ENCODE measurements at regions not wholly inside any gene's neighbourhood (a gene's known extent, or its start where the extent isn't known, plus 50 kb on each side); places are given as distances from the start of the nearest gene placed in this dataset.

DNA sequence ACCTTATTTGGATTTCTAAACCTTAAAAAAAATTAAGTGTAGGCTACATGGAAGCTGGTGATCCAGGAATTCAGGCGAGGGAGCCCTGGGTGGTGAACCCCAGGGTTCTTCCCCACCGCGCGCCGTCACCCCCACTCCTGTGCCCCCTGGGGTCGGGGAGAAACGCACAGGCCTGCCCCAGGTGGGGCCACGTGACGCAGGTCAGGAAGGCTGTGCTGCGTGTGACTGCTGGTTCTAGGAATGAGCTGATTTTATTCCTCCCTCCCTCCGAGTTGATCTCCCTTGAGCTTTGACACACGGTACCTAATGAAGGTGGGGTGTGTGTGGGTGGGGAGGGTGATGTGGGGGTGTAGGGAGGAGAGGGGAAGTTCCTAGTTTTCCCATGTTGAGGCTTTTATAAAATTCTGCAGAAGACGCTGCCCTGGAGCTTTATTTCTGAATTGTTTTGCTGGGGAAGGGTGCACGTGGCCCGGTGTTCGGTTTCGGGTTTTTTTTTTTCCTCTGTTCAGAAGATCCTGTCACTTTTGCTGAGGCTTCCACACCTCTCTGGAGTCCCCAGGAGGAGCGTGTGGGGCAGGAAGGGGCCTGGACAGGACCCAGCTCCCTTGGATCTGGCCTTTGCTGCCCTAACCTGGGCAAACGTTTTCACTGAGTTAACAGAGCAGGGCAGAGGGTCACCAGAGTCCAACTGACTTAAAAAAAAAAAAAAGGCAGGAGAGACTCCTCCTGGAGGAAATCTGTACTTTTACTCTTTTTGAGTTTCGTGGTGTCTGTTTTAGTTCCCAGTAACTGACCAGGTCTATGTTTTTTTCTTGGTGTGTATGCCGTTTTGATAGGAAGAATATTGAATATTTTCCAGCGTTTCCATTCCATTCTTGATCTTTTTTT lies 55.8 kb upstream of the GSE1 start:
- no peak for DNase-seq (ENCODE audit: low read depth)

DNA sequence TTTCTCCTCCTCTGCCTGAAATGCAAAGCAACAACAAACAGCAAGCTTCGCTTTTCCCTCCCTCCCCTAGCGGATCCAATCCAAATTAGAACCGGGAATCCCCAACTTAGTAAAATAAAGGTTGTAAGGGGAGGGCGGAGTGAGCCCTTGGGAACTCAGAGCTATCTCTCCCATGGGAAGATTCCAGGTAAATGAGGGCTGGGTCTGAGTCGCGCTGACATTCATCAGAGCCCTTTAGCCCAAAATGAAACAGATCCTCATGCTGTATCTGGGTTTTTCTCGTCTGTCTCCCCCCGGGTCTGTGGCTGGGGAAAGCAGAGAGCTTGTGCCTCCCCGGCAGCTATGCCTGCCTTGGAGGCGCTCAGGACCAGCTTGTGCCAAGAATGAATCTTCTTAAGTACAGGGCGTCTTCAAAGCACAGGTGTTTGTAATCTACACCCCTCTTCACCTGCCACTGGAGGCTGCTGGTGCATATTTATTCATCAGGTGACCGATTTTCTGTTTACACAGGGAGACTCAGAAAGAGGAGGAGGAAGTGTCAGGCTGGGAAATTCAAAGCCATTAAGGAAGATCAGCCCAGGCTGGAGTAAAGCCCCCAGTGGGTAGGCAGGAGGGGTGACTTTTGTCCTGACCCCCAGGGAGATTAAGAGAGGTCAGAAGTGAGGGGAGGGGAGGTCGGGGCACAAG lies 55.0 kb upstream of the GSE1 start:
- no peak for DNase-seq (ENCODE audit: low read depth)

DNA sequence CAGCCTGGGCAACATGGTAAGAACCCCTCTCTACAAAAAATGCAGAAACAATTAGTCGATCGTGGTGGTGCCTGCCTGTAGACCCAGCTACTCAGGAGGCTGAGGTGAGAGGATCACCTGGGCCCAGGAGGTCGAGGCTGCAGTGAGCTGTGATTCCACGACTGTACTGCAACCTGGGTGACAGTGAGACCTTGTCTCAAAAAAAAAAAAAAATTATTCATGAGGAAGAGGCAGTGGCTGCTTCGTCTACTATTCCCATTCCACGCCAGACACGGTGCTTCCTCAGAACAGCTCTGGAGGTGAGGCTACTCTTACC lies 52.2 kb upstream of the GSE1 start:
- no peak for DNase-seq (ENCODE audit: low read depth)

DNA sequence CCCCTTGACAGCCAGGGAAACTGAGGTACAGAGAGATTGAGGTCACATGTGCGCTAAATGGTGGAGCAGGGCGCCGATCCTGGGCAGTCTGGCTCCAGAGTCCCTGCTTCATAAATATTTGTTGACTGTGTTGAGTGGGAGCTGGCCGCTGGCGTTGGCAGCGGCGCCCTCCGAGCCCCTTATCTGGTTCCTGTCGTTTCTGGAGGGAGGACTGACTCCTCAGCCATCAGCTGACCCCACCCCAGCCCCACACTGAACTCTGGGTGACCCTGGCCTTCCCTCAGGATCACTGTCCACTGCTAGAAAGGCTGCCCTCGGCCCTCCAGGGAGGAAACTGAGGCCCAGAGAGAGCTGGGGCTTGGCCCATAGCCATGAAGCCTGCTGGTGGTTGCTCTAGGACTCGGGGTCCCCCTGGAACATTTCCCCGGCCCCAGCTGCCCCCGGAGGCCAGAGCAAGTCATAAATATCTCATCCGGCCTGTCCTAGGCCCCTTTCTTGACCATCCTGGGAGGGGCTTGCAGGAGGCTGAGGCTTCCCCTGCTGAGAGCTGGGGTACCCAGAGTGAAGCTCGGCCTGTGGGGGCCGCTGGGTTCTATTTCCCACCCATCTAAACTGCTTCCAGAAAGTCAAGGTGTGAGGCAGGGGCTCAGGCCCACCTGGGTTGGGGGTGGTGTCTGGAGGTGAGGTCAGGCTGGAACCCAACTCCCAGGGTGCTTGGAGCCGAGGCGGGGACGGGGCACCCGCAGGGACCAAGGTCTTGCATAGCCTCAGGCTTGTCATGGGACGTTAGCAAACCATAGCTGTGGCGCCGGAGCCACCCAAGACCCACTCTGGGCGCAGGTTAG lies 51.7 kb upstream of the GSE1 start:
- no peak for DNase-seq (ENCODE audit: low read depth)

DNA sequence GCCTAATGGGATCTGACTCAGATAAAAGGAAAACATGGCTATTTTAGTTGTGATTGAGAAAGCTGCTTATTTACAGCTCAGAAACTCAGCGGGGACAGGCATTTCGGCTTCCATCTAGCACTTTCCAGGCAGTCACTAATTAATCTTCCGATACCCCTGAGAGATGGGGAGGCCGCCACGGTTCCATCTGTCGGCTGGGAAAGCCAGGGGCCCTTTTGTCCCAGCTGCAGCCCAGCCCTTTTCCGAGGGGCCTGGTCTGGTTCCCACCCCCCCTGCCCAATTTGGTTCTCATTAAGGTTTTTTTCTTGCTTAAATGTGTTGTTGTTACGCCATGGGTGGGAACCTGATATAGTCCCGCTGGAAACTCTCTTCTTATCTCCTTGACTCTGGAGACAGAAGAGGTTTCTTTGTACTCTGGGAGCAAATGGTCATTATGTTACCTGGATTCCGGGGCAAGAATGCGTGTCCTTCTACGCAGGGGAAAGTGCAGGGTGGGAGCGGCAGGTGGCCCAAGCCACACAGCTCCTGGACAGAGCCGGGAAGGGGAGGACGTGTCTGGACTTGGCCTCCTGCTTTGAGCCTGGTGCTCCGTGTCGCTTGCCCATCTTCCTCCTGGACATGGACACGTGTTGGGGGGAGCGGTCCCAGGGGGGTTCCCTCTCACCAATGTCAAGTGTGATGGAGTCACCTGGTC lies 50.9 kb upstream of the GSE1 start:
- DNase-seq (ENCODE audit: low read depth), result no peak

DNA sequence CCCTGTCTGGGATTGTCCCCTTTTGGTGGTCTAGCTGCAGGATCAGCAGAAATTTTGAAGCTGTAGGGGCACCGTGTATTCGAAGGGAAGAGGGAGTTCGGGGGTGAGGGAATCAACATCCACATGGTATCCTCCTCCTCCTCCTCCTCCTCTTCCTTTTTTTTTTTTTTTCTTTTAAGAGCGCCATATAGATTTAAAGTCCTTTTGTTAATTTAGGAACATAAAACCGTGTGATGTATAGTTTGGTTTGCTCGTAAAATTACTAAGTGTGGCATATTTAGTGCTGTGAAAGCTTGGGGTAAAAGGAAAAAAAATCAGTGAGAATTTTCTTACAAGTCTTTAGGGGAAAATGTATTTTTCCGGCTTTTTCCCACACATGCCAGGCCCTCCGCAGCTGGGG lies 50.1 kb upstream of the GSE1 start:
- no peak for DNase-seq (ENCODE audit: low read depth)
